ENCODE measurements at regions not wholly inside any gene's neighbourhood (a gene's known extent, or its start where the extent isn't known, plus 50 kb on each side); places are given as distances from the start of the nearest gene placed in this dataset.

- H3K4me2 ChIP-seq, result no peak overlapping the region
- BruUV-seq (replicated peaks), result no TSS peak
- POLR2A ChIA-PET (ENCODE audit: unreplicated experiment), result no interaction called here
- H3K4me3 ChIP-seq, result no peak overlapping the region
- no peaks in the 10 kb centered on the region for H3K4me1 ChIP-seq (replicated peaks; ENCODE audit: insufficient read depth)
- no peak for DNase-seq
- no peaks in the 10 kb centered on the region for H4K20me1 ChIP-seq (ENCODE audit: insufficient read depth)
- H3K79me2 ChIP-seq (ENCODE audit: low read depth), result no peaks in the 10 kb centered on the region
- H3K9me2 ChIP-seq (ENCODE audit: insufficient read depth), result 0 out of 2 replicates have a peak, but pooled peaks cover under 1% of the 10 kb centered on the region
- H3F3A ChIP-seq (ENCODE audit: insufficient read depth, low read depth), result no peaks in the 10 kb centered on the region
- no peaks in the 10 kb centered on the region for H3K36me3 ChIP-seq (ENCODE audit: low read depth)
- no peaks in the 10 kb centered on the region for H3K27me3 ChIP-seq (ENCODE audit: insufficient read depth, low read depth)
- CTCF ChIA-PET, result no interaction called here
- no peak overlapping the region for H2AFZ ChIP-seq
- H3K27ac ChIP-seq, result no peak overlapping the region
- TF ChIP-seq EZH2 (IDR thresholded peaks at IDR 0.05; ENCODE audit: low read depth), result no peak
- no peak for TF ChIP-seq CTCF (conservative IDR thresholded peaks at IDR 0.05)
- no peaks in the 10 kb centered on the region for H3K9me3 ChIP-seq (ENCODE audit: insufficient read depth, low read depth)
- intact Hi-C loops (cut with micrococcal nuclease; ENCODE audit: unreplicated experiment), result no loop called here
Observed at GRCh38 chr11:98507208-98507607, 513.5 kb upstream of the CNTN5 start.

- DNase-seq, result no peak
- Histone ChIP-seq H3K36me3 (ENCODE audit: low read depth) (no peaks in the 10 kb centered on the region), H3K4me2 (no peak overlapping the region), H3K9me3 (ENCODE audit: insufficient read depth, low read depth) (no peaks in the 10 kb centered on the region), H3K27ac (no peak overlapping the region), H4K20me1 (ENCODE audit: insufficient read depth) (no peaks in the 10 kb centered on the region), H3K9me2 (ENCODE audit: insufficient read depth) (0 out of 2 replicates have a peak, but pooled peaks cover 6% of the 10 kb centered on the region), H3K27me3 (ENCODE audit: insufficient read depth, low read depth) (no peaks in the 10 kb centered on the region), H2AFZ (no peak overlapping the region), H3K79me2 (ENCODE audit: low read depth) (no peaks in the 10 kb centered on the region), H3K4me1 (replicated peaks; ENCODE audit: insufficient read depth) (no peaks in the 10 kb centered on the region), H3F3A (ENCODE audit: insufficient read depth, low read depth) (no peaks in the 10 kb centered on the region), H3K4me3 (no peak overlapping the region)
- CTCF ChIA-PET, result no interaction called here
- TF ChIP-seq EZH2 (IDR thresholded peaks at IDR 0.05; ENCODE audit: low read depth) (no peak), CTCF (conservative IDR thresholded peaks at IDR 0.05) (no peak)
- intact Hi-C loops (cut with micrococcal nuclease; ENCODE audit: unreplicated experiment), result no loop called here
- POLR2A ChIA-PET (ENCODE audit: unreplicated experiment), result no interaction called here
- BruUV-seq (replicated peaks), result no TSS peak
Observed at GRCh38 chr11:98512938-98513337, 507.8 kb upstream of the CNTN5 start.

DNA sequence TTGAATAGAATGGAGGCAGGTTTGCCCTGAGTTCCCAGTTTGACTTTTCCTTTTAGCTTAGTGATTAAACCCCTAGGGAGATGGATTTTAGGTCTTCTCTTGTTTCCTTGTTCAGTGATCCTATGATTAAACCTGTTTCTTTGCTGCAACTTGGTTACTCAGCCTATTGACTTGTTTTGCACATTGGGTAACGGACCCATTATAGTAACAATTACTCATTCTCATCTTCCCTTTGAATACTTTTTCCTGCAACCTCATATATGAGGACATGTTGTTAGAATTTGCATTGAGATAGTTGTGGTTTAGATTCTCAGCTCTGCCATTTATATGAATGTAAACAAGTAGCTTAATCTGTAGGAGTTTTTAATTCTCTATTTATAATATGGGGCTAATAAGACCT lies 489.2 kb upstream of the CNTN5 start:
- DNase-seq, result no peak
- no peak overlapping the region for H3K27ac ChIP-seq
- no peaks in the 10 kb centered on the region for H3K27me3 ChIP-seq (ENCODE audit: insufficient read depth, low read depth)
- no peak for TF ChIP-seq EZH2 (IDR thresholded peaks at IDR 0.05; ENCODE audit: low read depth)
- no peak for TF ChIP-seq CTCF (conservative IDR thresholded peaks at IDR 0.05)
- no peaks in the 10 kb centered on the region for H4K20me1 ChIP-seq (ENCODE audit: insufficient read depth)
- ChIA-PET CTCF (no interaction called here), POLR2A (ENCODE audit: unreplicated experiment) (no interaction called here)
- H3K4me2 ChIP-seq, result no peak overlapping the region
- no peaks in the 10 kb centered on the region for H3K9me3 ChIP-seq (ENCODE audit: insufficient read depth, low read depth)
- H3F3A ChIP-seq (ENCODE audit: insufficient read depth, low read depth), result no peaks in the 10 kb centered on the region
- no peak overlapping the region for H2AFZ ChIP-seq
- no peaks in the 10 kb centered on the region for H3K4me1 ChIP-seq (replicated peaks; ENCODE audit: insufficient read depth)
- no peak overlapping the region for H3K4me3 ChIP-seq
- no TSS peak for BruUV-seq (replicated peaks)
- intact Hi-C loops (cut with micrococcal nuclease; ENCODE audit: unreplicated experiment), result no loop called here
- no peaks in the 10 kb centered on the region for H3K9me2 ChIP-seq (ENCODE audit: insufficient read depth)
- no peaks in the 10 kb centered on the region for H3K79me2 ChIP-seq (ENCODE audit: low read depth)
- no peaks in the 10 kb centered on the region for H3K36me3 ChIP-seq (ENCODE audit: low read depth)

Measured in PC-9 (cell line).